GM23338 (cell line): ENCODE measurements at regions not wholly inside any gene's neighbourhood (a gene's known extent, or its start where the extent isn't known, plus 50 kb on each side); places are given as distances from the start of the nearest gene placed in this dataset.

ENCODE experiments used
- ATAC-seq: fragments of 200-7000 bp; cut with Tn5 transposase; 3 replicates; pipeline ENCODE4 v1.9.1; 2020
- DNase-seq: peaks from one replicate; pipeline ENCODE4 v3.0.0-alpha.2; 2015; ENCODE audit warnings: low spot score
- H2AFZ ChIP-seq: fragments of 200-600 bp; sonication (generic); 2 replicates; pipeline ENCODE4 v1.8.0; 2016; ENCODE audit warnings: antibody characterized with exemption, mild to moderate bottlenecking, moderate library complexity
- H3F3A ChIP-seq: fragments of 200-600 bp; sonication (generic); replicated peaks from 2 replicates; pipeline ENCODE4 v1.8.0; 2017; ENCODE audit warnings: antibody characterized with exemption, mixed run types, low read depth
- H3K27ac ChIP-seq: fragments of 200-600 bp; sonication (generic); 2 replicates; pipeline ENCODE4 v1.6.1; 2016; ENCODE audit warnings: low read depth
- H3K27me3 ChIP-seq: fragments of 200-600 bp; sonication (generic); 2 replicates; pipeline ENCODE4 v1.8.0; 2016; ENCODE audit warnings: mild to moderate bottlenecking, mixed run types, moderate library complexity; ENCODE audit not compliant: insufficient read depth
- H3K36me3 ChIP-seq: fragments of 200-600 bp; sonication (generic); 2 replicates; pipeline ENCODE4 v1.8.0; 2016; ENCODE audit warnings: mild to moderate bottlenecking; ENCODE audit not compliant: insufficient read depth
- H3K4me1 ChIP-seq: fragments of 200-600 bp; sonication (generic); 2 replicates; pipeline ENCODE4 v1.8.0; 2016; ENCODE audit warnings: mild to moderate bottlenecking, moderate library complexity; ENCODE audit not compliant: insufficient read depth
- H3K4me2 ChIP-seq: fragments of 200-600 bp; sonication (generic); 2 replicates; pipeline ENCODE4 v1.7.1; 2017; ENCODE audit warnings: mixed run types
- H3K4me3 ChIP-seq: fragments of 200-600 bp; sonication (generic); 2 replicates; pipeline ENCODE4 v1.6.1; 2016; ENCODE audit warnings: mixed run types
- H3K79me2 ChIP-seq: fragments of 200-600 bp; sonication (generic); replicated peaks from 2 replicates; pipeline ENCODE4 v1.8.0; 2017; ENCODE audit warnings: mild to moderate bottlenecking; ENCODE audit not compliant: insufficient read depth
- H3K9me2 ChIP-seq: fragments of 200-600 bp; sonication (generic); 2 replicates; pipeline ENCODE4 v1.8.0; 2017; ENCODE audit not compliant: insufficient read depth
- H4K20me1 ChIP-seq: fragments of 200-600 bp; sonication (generic); replicated peaks from 2 replicates; pipeline ENCODE4 v1.8.0; 2017; ENCODE audit warnings: mild to moderate bottlenecking; ENCODE audit not compliant: insufficient read depth
- H3K27ac Mint-ChIP-seq: 2 replicates; pipeline ENCODE4 v1.8.0; 2020; ENCODE audit warnings: inconsistent platforms, mild to moderate bottlenecking, moderate library complexity, mixed read lengths
- H3K27me3 Mint-ChIP-seq: 3 replicates; pipeline ENCODE4 v1.8.0; 2022; ENCODE audit warnings: low read depth, mild to moderate bottlenecking, moderate library complexity, mixed read lengths, inconsistent platforms; ENCODE audit not compliant: insufficient read depth, poor library complexity
- H3K36me3 Mint-ChIP-seq: 3 replicates; pipeline ENCODE4 v1.8.0; 2021; ENCODE audit warnings: low read depth, mild to moderate bottlenecking, inconsistent platforms, moderate library complexity, mixed read lengths
- H3K4me1 Mint-ChIP-seq: 3 replicates; pipeline ENCODE4 v1.8.0; 2020; ENCODE audit warnings: mild to moderate bottlenecking, inconsistent platforms, mixed read lengths
- H3K4me3 Mint-ChIP-seq: 3 replicates; pipeline ENCODE4 v1.8.0; 2021; ENCODE audit warnings: moderate library complexity, mild to moderate bottlenecking, inconsistent platforms, mixed read lengths
- H3K9me3 Mint-ChIP-seq: 3 replicates; pipeline ENCODE4 v1.8.0; 2020; ENCODE audit warnings: moderate library complexity, mild to moderate bottlenecking, inconsistent platforms, mixed read lengths
- CREB1 ChIP-seq: fragments of 250-450 bp; sonication (Bioruptor Pico); IDR thresholded peaks from 2 replicates; pipeline ENCODE4 v1.5.0; 2020; ENCODE audit warnings: low read depth, mild to moderate bottlenecking, moderate library complexity
- CTCF ChIP-seq, 2 experiments: fragments of 200-600 bp in 1 of 2; sonication (generic) in 1 of 2; conservative IDR thresholded peaks; 2 replicates each; pipeline versions ENCODE4 v1.5.1 to v1.6.1; 2016 to 2017; ENCODE audit warnings: antibody characterized with exemption in 2 of 2, low read depth in 2 of 2, mild to moderate bottlenecking in 2 of 2, moderate library complexity in 1 of 2
- ETS1 ChIP-seq: IDR thresholded peaks from 2 replicates; pipeline ENCODE4 v1.6.1; 2016; ENCODE audit warnings: antibody characterized with exemption
- EZH2 ChIP-seq: fragments of 200-600 bp; sonication (generic); IDR thresholded peaks from one replicate; pipeline ENCODE4 v1.8.0; 2017; ENCODE audit warnings: antibody characterized with exemption, mild to moderate bottlenecking, low read depth; ENCODE audit not compliant: unreplicated experiment
- EZH2phosphoT487 ChIP-seq: fragments of 200-600 bp; sonication (generic); IDR thresholded peaks from one replicate; pipeline ENCODE4 v1.8.1; 2018; ENCODE audit warnings: antibody characterized with exemption; ENCODE audit not compliant: unreplicated experiment
- JUNB ChIP-seq: IDR thresholded peaks from one replicate; pipeline ENCODE4 v1.6.1; 2016; ENCODE audit warnings: antibody characterized with exemption; ENCODE audit not compliant: unreplicated experiment
- NANOG ChIP-seq: IDR thresholded peaks from 2 replicates; pipeline ENCODE4 v1.6.1; 2016; ENCODE audit warnings: antibody characterized with exemption, borderline replicate concordance
- POLR2AphosphoS5 ChIP-seq: IDR thresholded peaks from 2 replicates; pipeline ENCODE4 v1.6.1; 2016; ENCODE audit warnings: antibody characterized with exemption, low read depth
- REST ChIP-seq: IDR thresholded peaks from one replicate; pipeline ENCODE4 v1.6.1; 2018; ENCODE audit warnings: antibody characterized with exemption; ENCODE audit not compliant: unreplicated experiment
- STAT1 ChIP-seq: IDR thresholded peaks from one replicate; pipeline ENCODE4 v1.6.1; 2016; ENCODE audit warnings: antibody characterized with exemption; ENCODE audit not compliant: unreplicated experiment
- ZNF114 ChIP-seq: fragments of 250-450 bp; sonication (Bioruptor Pico); IDR thresholded peaks from 2 replicates; pipeline ENCODE4 v1.5.0; 2020; ENCODE audit warnings: mild to moderate bottlenecking, moderate library complexity
- ZNF331 ChIP-seq: fragments of 250-450 bp; sonication (Bioruptor Pico); IDR thresholded peaks from 2 replicates; pipeline ENCODE4 v1.5.0; 2020; ENCODE audit warnings: low read depth, mild to moderate bottlenecking, moderate library complexity
- TF ChIP-seq, protein P1 (sequence below): fragments of 250-450 bp; sonication (Bioruptor Pico); IDR thresholded peaks from 2 replicates; pipeline ENCODE4 v1.5.0; 2020; ENCODE audit warnings: mild to moderate bottlenecking, moderate library complexity

DNA sequence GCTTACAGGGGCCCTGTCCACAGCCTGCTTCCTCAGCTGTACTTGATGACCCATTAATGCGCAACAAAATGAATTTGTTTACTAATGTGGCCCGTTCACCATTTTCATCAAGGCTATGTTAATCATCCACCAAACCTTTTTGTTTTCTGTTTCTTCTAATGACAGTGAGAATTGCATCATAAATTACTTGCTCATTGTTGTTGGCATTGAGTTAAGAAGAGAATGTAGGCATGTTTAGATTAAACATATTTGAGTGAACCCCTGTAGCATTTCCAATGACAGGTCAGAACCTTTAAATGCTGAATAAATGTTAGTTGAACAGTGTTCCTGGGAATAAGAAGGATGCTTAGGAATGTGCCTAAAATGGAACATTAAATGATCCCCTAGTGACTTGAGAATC is 183.4 kb downstream of the SPRY1 start:
- peaks cover 14% of the 10 kb centered on the region for H3K36me3 Mint-ChIP-seq
- Histone ChIP-seq H3F3A (no peaks in the 10 kb centered on the region), H3K4me1 (peaks cover 5% of the 10 kb centered on the region; the same call in 1 of the 2 replicates), H3K27me3 (no peaks in the 10 kb centered on the region), H3K27ac (no peak overlapping the region), H2AFZ (no peak overlapping the region), H3K9me2 (peaks cover 11% of the 10 kb centered on the region; the same call in 1 of the 2 replicates), H3K36me3 (peaks cover 5% of the 10 kb centered on the region), H4K20me1 (no peaks in the 10 kb centered on the region), H3K4me2 (no peak overlapping the region), H3K4me3 (no peak overlapping the region), H3K79me2 (no peaks in the 10 kb centered on the region)
- no peaks in the 10 kb centered on the region for H3K27me3 Mint-ChIP-seq
- DNase-seq (no peak), ATAC-seq (no peak)
- H3K4me3 Mint-ChIP-seq = no peak overlapping the region
- H3K4me1 Mint-ChIP-seq = no peaks in the 10 kb centered on the region; the same call in 2 of the 3 replicates
- TF ChIP-seq, protein P1, sequence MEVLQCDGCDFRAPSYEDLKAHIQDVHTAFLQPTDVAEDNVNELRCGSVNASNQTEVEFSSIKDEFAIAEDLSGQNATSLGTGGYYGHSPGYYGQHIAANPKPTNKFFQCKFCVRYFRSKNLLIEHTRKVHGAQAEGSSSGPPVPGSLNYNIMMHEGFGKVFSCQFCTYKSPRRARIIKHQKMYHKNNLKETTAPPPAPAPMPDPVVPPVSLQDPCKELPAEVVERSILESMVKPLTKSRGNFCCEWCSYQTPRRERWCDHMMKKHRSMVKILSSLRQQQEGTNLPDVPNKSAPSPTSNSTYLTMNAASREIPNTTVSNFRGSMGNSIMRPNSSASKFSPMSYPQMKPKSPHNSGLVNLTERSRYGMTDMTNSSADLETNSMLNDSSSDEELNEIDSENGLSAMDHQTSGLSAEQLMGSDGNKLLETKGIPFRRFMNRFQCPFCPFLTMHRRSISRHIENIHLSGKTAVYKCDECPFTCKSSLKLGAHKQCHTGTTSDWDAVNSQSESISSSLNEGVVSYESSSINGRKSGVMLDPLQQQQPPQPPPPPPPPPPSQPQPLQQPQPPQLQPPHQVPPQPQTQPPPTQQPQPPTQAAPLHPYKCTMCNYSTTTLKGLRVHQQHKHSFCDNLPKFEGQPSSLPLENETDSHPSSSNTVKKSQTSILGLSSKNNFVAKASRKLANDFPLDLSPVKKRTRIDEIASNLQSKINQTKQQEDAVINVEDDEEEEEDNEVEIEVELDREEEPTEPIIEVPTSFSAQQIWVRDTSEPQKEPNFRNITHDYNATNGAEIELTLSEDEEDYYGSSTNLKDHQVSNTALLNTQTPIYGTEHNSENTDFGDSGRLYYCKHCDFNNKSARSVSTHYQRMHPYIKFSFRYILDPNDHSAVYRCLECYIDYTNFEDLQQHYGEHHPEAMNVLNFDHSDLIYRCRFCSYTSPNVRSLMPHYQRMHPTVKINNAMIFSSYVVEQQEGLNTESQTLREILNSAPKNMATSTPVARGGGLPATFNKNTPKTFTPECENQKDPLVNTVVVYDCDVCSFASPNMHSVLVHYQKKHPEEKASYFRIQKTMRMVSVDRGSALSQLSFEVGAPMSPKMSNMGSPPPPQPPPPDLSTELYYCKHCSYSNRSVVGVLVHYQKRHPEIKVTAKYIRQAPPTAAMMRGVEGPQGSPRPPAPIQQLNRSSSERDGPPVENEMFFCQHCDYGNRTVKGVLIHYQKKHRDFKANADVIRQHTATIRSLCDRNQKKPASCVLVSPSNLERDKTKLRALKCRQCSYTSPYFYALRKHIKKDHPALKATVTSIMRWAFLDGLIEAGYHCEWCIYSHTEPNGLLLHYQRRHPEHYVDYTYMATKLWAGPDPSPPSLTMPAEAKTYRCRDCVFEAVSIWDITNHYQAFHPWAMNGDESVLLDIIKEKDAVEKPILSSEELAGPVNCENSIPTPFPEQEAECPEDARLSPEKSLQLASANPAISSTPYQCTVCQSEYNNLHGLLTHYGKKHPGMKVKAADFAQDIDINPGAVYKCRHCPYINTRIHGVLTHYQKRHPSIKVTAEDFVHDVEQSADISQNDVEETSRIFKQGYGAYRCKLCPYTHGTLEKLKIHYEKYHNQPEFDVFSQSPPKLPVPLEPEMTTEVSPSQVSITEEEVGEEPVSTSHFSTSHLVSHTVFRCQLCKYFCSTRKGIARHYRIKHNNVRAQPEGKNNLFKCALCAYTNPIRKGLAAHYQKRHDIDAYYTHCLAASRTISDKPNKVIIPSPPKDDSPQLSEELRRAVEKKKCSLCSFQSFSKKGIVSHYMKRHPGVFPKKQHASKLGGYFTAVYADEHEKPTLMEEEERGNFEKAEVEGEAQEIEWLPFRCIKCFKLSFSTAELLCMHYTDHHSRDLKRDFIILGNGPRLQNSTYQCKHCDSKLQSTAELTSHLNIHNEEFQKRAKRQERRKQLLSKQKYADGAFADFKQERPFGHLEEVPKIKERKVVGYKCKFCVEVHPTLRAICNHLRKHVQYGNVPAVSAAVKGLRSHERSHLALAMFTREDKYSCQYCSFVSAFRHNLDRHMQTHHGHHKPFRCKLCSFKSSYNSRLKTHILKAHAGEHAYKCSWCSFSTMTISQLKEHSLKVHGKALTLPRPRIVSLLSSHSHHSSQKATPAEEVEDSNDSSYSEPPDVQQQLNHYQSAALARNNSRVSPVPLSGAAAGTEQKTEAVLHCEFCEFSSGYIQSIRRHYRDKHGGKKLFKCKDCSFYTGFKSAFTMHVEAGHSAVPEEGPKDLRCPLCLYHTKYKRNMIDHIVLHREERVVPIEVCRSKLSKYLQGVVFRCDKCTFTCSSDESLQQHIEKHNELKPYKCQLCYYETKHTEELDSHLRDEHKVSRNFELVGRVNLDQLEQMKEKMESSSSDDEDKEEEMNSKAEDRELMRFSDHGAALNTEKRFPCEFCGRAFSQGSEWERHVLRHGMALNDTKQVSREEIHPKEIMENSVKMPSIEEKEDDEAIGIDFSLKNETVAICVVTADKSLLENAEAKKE (CRISPR knock-in tag) = no peak
- no peak for TF ChIP-seq CTCF (conservative IDR thresholded peaks at IDR 0.05; ENCODE audit: low read depth in 2 of 2)
- no peak for TF ChIP-seq JUNB
- TF ChIP-seq CREB1 (CRISPR knock-in tag) = no peak
- TF ChIP-seq STAT1 = no peak
- no peak for TF ChIP-seq ZNF331 (CRISPR knock-in tag)
- no peak for TF ChIP-seq ZNF114 (CRISPR knock-in tag)
- no peak for TF ChIP-seq EZH2
- TF ChIP-seq POLR2AphosphoS5 = no peak
- no peak for TF ChIP-seq EZH2phosphoT487
- TF ChIP-seq NANOG = no peak
- no peak for TF ChIP-seq REST
- TF ChIP-seq ETS1 = no peak
- H3K27ac Mint-ChIP-seq = no peak overlapping the region
- peaks cover 18% of the 10 kb centered on the region for H3K9me3 Mint-ChIP-seq
